GM19372 (cell line): ENCODE measurements at regions not wholly inside any gene's neighbourhood (a gene's known extent, or its start where the extent isn't known, plus 50 kb on each side); places are given as distances from the start of the nearest gene placed in this dataset.

ENCODE experiments used
- ATAC-seq: cut with Tn5 transposase; IDR thresholded peaks from one replicate; pipeline ENCODE4 v1.9.1; 2021; ENCODE audit warnings: mild to moderate bottlenecking, low read depth, moderate library complexity; ENCODE audit not compliant: unreplicated experiment

GRCh38 chr11:127590314-127590713, 589.7 kb upstream of the KIRREL3 start:
- ATAC-seq: no peak

GRCh38 chr11:127588431-127588830, 587.9 kb upstream of the KIRREL3 start:
- no peak for ATAC-seq

- no peak for ATAC-seq
Measured at GRCh38 chr11:127587511-127587910, 586.9 kb upstream of the KIRREL3 start.

GRCh38 chr11:127576210-127576609, 575.6 kb upstream of the KIRREL3 start:
- no peak for ATAC-seq

- ATAC-seq: no peak
Measured at GRCh38 chr11:127574478-127574877, 573.9 kb upstream of the KIRREL3 start.

GRCh38 chr11:127568891-127569290, 568.3 kb upstream of the KIRREL3 start:
- no peak for ATAC-seq

- no peak for ATAC-seq
Measured at GRCh38 chr11:127567237-127567932, 566.8 kb upstream of the KIRREL3 start.

- no peak for ATAC-seq
Measured at GRCh38 chr11:127564810-127565209, 564.2 kb upstream of the KIRREL3 start.

GRCh38 chr11:127559978-127560377, 559.4 kb upstream of the KIRREL3 start:
- no peak for ATAC-seq

- no peak for ATAC-seq
Measured at GRCh38 chr11:127552446-127552845, 551.9 kb upstream of the KIRREL3 start.

- ATAC-seq: no peak
Measured at GRCh38 chr11:127531167-127531566, 530.6 kb upstream of the KIRREL3 start.

GRCh38 chr11:127528297-127528696, 527.7 kb upstream of the KIRREL3 start:
- no peak for ATAC-seq

- ATAC-seq: no peak
Measured at GRCh38 chr11:127524618-127525017, 524.0 kb upstream of the KIRREL3 start.

- no peak for ATAC-seq
Measured at GRCh38 chr11:127521413-127521812, 520.8 kb upstream of the KIRREL3 start.

GRCh38 chr11:127507851-127508250, 507.3 kb upstream of the KIRREL3 start:
- no peak for ATAC-seq

GRCh38 chr11:127506647-127507046, 506.1 kb upstream of the KIRREL3 start:
- ATAC-seq: no peak

GRCh38 chr11:127506126-127506525, 505.6 kb upstream of the KIRREL3 start:
- no peak for ATAC-seq

GRCh38 chr11:127496165-127496564, 495.6 kb upstream of the KIRREL3 start:
- ATAC-seq: no peak

GRCh38 chr11:127493330-127494022, 492.9 kb upstream of the KIRREL3 start:
- no peak for ATAC-seq

- ATAC-seq: no peak
Measured at GRCh38 chr11:127492029-127492428, 491.5 kb upstream of the KIRREL3 start.

- no peak for ATAC-seq
Measured at GRCh38 chr11:127491589-127491988, 491.0 kb upstream of the KIRREL3 start.

GRCh38 chr11:127490896-127491295, 490.3 kb upstream of the KIRREL3 start:
- ATAC-seq: no peak
